Mammary epithelial cell (primary cell): ENCODE measurements at regions not wholly inside any gene's neighbourhood (a gene's known extent, or its start where the extent isn't known, plus 50 kb on each side); places are given as distances from the start of the nearest gene placed in this dataset.

Experiments
- EZH2 ChIP-seq: IDR thresholded peaks from 2 replicates; pipeline ENCODE4 v1.6.1; 2012; ENCODE audit warnings: low read length, inconsistent platforms, borderline replicate concordance
- TF ChIP-seq, protein P1 (sequence below), 2 donors: IDR thresholded peaks in 1 of 2; conservative IDR thresholded peaks in 1 of 2; 2 replicates each; pipeline ENCODE4 v1.5.1; 2011 to 2012; ENCODE audit warnings: inconsistent platforms in 2 of 2, low read length in 2 of 2, mild to moderate bottlenecking in 2 of 2, control low read depth in 1 of 2, low read depth in 1 of 2; ENCODE audit not compliant: insufficient read depth in 1 of 2; ENCODE audit errors: extremely low read depth in 1 of 2

DNA sequence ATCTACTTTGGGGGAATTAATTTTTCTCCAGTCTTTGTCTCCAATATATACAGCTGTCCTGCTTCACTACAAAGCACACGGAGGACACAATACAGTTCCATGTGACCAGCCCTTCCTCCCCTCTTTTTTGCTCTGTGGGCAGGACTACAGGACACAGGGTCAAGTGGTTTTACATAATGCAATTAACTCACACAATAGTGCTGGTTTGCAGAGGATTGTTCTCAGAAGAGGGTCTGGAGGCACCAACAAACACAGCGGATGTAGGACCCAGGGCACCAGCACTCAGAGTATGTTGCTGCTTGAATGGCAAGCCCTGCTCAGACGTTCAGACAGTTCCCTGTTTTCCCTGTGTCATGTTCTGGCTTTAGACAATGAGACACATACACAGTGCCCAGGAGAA is 52.0 kb upstream of the NPTX2 start:
- TF ChIP-seq, protein P1, sequence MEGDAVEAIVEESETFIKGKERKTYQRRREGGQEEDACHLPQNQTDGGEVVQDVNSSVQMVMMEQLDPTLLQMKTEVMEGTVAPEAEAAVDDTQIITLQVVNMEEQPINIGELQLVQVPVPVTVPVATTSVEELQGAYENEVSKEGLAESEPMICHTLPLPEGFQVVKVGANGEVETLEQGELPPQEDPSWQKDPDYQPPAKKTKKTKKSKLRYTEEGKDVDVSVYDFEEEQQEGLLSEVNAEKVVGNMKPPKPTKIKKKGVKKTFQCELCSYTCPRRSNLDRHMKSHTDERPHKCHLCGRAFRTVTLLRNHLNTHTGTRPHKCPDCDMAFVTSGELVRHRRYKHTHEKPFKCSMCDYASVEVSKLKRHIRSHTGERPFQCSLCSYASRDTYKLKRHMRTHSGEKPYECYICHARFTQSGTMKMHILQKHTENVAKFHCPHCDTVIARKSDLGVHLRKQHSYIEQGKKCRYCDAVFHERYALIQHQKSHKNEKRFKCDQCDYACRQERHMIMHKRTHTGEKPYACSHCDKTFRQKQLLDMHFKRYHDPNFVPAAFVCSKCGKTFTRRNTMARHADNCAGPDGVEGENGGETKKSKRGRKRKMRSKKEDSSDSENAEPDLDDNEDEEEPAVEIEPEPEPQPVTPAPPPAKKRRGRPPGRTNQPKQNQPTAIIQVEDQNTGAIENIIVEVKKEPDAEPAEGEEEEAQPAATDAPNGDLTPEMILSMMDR (conservative IDR thresholded peaks at IDR 0.05 in 1 of 2, IDR thresholded peaks at IDR 0.05 in 1 of 2; ENCODE audit: extremely low read depth in 1 of 2, insufficient read depth in 1 of 2, low read depth in 1 of 2, low read length in 2 of 2): no peak
- no peak for TF ChIP-seq EZH2
